GM18868 (cell line): ENCODE measurements at regions not wholly inside any gene's neighbourhood (a gene's known extent, or its start where the extent isn't known, plus 50 kb on each side); places are given as distances from the start of the nearest gene placed in this dataset.
"Not testable (repeated sequence)": the region's sequence is repeated elsewhere in the genome, so short reads cannot be mapped to it uniquely, and the experiment has no call there.

Experiments
- ATAC-seq: cut with Tn5 transposase; IDR thresholded peaks from one replicate; pipeline ENCODE4 v1.9.1; 2021; ENCODE audit warnings: mild to moderate bottlenecking, moderate library complexity; ENCODE audit not compliant: unreplicated experiment

- no peak for ATAC-seq
These were observed 103.5 kb upstream of the SIMC1 start for GRCh38 chr5:176134529-176135223.

- not testable (repeated sequence) for ATAC-seq
These were observed 98.1 kb upstream of the SIMC1 start for GRCh38 chr5:176140138-176140537.

GRCh38 chr5:176144508-176144907 is 93.7 kb upstream of the SIMC1 start:
- ATAC-seq: no peak

GRCh38 chr5:176149948-176150347 is 88.3 kb upstream of the SIMC1 start:
- not testable (repeated sequence) for ATAC-seq

GRCh38 chr5:176151281-176151680 is 86.9 kb upstream of the SIMC1 start:
- ATAC-seq: no peak

GRCh38 chr5:176152191-176152929 is 85.9 kb upstream of the SIMC1 start:
- no peak for ATAC-seq

GRCh38 chr5:176152930-176153311 is 85.3 kb upstream of the SIMC1 start:
- ATAC-seq: no peak

- no peak for ATAC-seq
These were observed 84.5 kb upstream of the SIMC1 start for GRCh38 chr5:176153741-176154140.

GRCh38 chr5:176154821-176155220 is 83.4 kb upstream of the SIMC1 start:
- ATAC-seq: no peak

- ATAC-seq: no peak
These were observed 82.3 kb upstream of the SIMC1 start for GRCh38 chr5:176155922-176156359.

- no peak for ATAC-seq
These were observed 80.6 kb upstream of the SIMC1 start for GRCh38 chr5:176157656-176158055.

GRCh38 chr5:176161431-176161830 is 76.8 kb upstream of the SIMC1 start:
- no peak for ATAC-seq

GRCh38 chr5:176162198-176162597 is 76.0 kb upstream of the SIMC1 start:
- no peak for ATAC-seq

GRCh38 chr5:176162888-176163287 is 75.3 kb upstream of the SIMC1 start:
- no peak for ATAC-seq

- ATAC-seq: no peak
These were observed 71.8 kb upstream of the SIMC1 start for GRCh38 chr5:176166427-176166826.

GRCh38 chr5:176167800-176168199 is 70.4 kb upstream of the SIMC1 start:
- no peak for ATAC-seq

- no peak for ATAC-seq
These were observed 68.7 kb upstream of the SIMC1 start for GRCh38 chr5:176169393-176170063.

- ATAC-seq: no peak
These were observed 68.1 kb upstream of the SIMC1 start for GRCh38 chr5:176170084-176170483.

GRCh38 chr5:176171171-176171760 is 67.0 kb upstream of the SIMC1 start:
- ATAC-seq: no peak

GRCh38 chr5:176172246-176172645 is 66.0 kb upstream of the SIMC1 start:
- no peak for ATAC-seq

GRCh38 chr5:176173647-176174046 is 64.6 kb upstream of the SIMC1 start:
- no peak for ATAC-seq
